ENCODE measurements at regions not wholly inside any gene's neighbourhood (a gene's known extent, or its start where the extent isn't known, plus 50 kb on each side); places are given as distances from the start of the nearest gene placed in this dataset.

GRCh38 chr6:157772820-157773219 is 50.2 kb upstream of the SNX9 start:
- no peak for DNase-seq (ENCODE audit: low read depth)

Measured in stromal cell of bone marrow (primary cell).